ENCODE measurements at regions not wholly inside any gene's neighbourhood (a gene's known extent, or its start where the extent isn't known, plus 50 kb on each side); places are given as distances from the start of the nearest gene placed in this dataset.
"Not testable (repeated sequence)": the region's sequence is repeated elsewhere in the genome, so short reads cannot be mapped to it uniquely, and the experiment has no call there.

DNA sequence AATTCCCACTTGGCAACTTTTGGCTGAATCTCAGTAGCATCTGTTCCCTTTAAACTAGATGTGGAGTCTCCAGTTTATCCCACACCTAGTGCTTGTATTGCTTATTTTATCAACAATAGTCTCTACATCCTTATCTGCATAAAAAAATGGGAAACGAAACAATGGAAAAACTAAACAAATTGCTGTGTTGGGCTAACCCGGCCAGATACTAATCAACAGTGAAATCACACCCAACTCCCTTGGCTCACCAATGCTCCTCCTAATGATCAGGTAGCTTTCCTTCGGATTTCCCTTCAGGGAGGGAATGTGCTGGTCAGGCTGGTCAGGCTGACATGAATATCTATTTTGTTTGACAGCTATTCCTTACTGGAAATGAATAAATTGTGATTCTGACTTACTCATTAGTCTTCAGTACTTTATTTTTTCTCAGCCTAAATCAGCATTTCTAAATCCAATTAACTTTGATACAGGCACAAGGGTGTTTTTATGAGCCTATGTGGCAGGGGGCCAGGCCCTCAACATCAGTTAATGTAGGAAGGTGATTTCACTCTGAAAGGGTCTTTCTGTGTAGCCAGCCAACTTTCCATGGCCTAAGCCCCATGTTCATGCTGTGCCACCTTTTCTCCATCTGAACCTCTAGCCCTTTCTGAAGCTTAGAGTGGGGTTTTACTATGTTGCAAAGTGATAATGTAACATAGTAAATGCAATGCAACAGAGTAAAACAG is 170.5 kb upstream of the NPSR1 start:
- no peak for DNase-seq (ENCODE audit: low read depth)

DNA sequence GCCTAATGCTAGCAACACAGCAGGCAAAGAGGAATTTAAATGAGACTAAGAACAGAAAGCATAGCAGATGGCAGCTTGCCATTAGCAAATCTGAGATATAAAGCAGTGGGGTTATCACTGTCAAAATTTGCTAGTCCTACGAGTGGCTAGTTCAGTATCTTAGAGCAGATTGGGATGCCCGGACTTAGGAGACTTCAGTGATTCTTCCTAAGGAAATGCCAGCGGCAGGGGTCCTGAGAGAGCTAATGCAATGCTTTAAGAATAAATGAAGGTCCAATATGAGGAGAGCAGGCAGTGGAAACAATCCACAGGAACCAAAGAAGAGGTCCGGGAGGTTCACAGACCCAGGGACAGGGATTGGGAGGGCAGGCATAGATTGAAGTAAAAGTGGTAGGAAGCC is 169.3 kb upstream of the NPSR1 start:
- DNase-seq (ENCODE audit: low read depth) = no peak

DNA sequence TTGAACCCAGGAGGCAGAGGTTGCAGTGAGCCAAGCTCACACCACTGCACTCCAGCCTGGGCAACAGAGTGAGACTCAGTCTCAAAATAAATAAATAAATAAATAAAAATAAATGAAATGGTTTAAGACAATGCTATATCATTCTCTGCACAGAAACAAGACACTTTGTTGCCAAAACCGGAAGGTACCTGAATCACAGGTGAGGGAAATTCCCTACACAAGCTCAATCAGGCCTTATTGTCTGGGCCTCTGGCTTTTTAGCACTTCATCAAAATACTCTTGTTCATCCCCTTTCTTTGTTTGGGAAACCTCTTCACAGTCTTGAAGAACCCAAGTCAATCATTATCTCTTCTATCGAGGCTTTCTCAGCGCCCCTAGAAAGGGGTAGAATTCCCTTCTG is 166.1 kb upstream of the NPSR1 start:
- DNase-seq (ENCODE audit: low read depth) = no peak

DNA sequence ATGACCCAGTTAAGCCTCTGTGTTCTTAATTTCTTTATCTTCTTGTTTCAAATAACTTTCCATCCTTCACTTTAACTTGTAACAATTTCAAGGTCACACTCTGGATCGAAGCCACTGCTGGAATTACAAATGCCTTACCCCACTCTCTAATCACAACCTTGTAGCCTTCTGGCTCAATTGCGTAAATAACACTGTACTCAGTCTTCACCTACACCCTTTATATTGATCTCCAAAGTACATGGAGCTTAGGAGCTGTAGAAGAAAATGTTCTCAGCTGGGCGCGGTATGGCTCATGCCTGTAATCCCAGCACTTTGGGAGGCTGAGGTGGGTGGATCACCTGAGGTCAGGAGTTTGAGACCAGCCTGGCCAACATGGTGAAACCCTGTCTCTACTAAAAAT is 164.3 kb upstream of the NPSR1 start:
- DNase-seq (ENCODE audit: low read depth) = no peak

DNA sequence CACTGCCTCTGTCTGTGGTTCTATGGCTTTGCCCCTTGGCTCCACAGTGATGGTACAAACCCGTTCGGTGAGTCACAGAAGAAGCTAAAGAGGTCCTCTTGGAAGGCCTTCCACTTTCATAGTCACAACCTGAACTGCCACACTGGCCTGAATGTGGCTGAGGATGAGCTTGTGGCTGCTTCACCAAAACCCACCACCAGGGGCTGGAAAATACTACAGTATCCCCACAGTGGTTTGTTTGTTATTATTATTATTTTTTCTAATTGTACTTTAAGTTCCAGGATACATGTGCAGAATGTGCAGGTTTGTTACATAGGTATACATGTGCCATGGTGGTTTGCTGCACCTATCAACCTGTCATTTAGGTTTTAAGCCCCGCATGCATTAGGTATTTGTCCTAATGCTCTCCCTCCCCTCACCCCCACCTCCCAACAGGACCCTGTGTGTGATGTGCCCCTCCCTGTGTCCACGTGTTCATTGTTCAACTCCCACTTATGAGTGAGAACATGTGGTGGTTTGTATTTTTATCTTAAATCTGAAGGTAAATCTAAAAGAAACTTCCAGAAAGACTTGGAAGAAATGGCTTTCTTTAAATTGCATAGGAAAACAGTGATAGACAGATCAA is 160.8 kb upstream of the NPSR1 start:
- DNase-seq (ENCODE audit: low read depth) = no peak

DNA sequence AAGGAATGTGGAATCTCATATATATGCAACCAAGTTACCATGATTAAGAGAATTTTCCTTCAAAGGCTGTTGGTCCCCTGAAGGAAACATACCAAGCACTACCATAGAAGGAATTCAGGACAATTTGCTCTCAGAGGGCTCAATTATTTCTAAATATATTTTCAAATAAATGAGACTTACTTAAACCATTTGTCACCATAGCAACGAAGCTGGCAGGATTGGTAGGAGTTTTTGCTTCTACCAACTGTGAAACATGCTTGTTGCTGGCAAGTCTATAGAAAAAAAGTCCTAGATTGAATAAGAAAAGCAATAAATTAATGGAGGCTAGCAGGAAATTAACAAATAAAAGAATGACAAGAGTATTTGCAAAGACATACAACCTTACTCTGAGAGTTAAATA is 156.9 kb upstream of the NPSR1 start:
- DNase-seq (ENCODE audit: low read depth) = no peak

DNA sequence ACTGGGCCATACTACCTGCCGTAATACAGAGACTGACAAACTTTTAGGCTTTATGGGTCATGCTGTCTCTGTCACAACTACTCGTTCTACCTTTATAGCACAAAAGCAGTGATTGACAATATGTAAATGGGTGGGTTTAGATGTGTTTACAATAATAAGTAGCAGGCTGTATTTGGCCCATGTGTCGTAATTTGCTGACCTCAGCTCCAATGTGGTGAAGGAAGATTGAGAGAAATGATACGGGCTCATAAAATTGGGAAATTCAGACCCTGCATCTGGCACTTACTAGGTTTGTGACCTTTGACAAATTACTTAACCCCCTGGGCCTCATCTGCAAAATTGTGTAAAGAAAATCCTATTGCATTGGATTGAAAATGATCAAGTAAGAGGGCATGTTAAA is 150.8 kb upstream of the NPSR1 start:
- no peak for DNase-seq (ENCODE audit: low read depth)

DNA sequence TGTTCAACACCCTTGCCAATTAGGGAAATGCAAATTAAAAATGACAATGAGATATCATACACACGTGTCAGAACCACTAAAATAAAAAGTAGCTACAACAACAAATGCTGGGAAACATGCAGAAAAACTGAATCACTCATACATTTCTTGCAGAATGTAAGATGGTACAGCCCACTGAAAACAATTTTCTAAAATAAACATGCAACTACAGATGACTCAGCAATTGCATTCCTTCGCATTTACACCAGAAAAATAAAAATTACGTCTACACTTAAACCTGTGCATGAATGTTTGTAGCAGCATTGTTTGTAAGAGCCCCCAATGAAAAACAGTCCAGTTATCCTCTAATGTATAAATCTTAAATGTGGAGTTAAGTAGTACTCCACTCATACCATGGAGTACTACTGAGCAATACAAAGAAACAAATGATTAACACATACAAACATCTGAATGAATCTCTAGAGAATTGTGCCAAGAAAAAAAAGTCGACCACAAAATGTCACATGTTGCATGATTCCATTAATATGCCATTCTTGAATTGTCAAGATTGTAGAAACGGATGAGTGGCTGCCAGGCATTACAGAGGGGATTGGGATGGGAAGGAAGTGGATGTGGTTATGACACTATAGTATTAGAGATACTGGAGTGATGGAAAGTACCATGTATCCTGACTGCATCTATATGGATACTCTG is 134.6 kb upstream of the NPSR1 start:
- DNase-seq (ENCODE audit: low read depth) = no peak

DNA sequence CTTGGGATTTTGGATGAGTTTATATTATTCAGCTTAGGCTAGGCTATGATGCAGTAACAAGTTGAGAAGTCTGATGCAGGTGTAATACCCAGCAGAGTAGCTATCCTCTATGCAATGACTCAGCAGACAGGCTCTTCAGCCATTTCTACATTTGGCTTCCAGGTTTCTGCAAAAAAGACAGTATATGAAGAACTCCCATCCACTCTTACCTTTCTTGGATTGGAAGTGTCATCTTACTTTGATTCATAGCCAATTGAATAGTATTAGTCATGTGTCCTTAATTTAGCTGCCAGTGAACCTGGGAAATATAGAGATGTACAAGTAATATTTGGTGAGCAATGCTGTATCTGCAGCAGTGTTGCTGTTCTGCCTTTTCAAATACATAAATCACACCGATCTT is 127.8 kb upstream of the NPSR1 start:
- no peak for DNase-seq (ENCODE audit: low read depth)

DNA sequence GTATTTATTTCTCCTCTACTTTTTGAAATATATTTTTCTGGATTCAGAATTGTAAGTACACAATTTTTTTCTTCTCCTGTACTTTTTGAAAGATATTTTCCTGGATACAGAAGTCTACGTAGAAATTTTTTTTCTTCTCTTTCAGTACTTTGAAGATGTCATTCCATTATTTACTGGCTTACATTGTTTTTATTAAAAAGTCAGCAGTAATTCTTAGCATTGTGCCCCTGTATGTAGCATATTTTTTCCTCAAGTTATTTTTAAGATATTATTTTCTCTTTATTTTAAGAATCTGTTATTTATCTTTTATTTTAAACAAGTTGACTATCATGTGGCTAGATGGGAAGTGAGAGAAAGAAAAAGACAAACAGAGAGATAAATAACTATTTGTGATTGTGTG is 119.0 kb upstream of the NPSR1 start:
- DNase-seq (ENCODE audit: low read depth) = no peak

DNA sequence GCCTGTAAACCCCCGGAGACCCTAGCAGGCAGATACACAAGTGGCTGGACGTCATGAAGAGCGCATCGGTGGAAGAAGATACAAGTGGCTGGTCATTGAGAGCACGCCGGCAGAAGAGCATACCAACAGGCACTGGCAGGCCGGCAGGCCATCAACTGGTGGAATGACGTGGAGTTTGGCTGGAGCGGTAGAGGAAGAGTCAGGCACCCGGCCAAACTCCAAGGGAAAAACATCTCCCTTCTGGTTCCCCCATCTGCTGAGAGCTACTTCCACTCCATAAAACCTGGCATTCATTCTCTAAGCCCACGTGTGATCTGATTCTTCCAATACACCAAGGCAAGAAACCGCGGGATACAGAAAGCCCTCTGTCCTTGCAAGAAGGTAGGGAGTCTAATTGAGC is 113.4 kb upstream of the NPSR1 start:
- no peak for DNase-seq (ENCODE audit: low read depth)

DNA sequence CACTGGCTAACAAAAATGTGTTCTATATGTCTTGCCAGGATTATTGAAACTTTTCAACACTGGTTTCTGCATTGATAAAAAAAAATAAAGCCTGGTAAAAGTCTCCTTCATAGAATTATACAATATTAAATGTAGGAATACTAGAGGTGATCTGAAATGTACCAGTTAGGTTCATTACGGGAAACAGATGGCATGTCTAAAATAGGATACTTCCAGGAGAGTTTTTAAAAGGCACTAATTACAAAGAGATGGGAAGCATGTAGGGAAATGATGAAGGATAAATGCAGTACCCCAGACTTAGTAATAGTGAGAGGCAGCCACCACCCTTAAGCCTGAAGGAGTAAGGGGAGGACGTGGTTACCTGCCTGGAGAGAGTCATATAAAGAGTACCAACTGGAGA is 107.0 kb upstream of the NPSR1 start:
- no peak for DNase-seq (ENCODE audit: low read depth)

DNA sequence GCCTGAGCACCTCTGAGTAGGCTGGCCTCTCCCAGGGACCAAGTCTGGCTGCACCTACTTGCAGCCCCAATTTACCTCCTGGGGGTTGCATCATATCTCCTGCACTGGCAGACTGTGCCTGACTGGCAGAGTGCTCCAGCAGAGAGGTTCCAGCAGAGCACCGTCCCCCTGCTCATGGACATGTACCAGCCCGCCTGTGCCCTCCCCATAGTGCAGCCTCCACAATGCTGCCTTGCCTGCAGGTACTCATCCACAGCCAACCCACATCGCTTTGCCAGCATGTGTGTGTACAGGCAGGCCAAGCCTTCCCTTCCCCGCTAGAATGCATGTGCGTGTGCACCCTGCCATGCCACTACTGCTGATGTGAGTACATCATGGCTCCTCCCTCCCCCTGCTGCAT is 105.5 kb upstream of the NPSR1 start:
- DNase-seq (ENCODE audit: low read depth) = no peak

DNA sequence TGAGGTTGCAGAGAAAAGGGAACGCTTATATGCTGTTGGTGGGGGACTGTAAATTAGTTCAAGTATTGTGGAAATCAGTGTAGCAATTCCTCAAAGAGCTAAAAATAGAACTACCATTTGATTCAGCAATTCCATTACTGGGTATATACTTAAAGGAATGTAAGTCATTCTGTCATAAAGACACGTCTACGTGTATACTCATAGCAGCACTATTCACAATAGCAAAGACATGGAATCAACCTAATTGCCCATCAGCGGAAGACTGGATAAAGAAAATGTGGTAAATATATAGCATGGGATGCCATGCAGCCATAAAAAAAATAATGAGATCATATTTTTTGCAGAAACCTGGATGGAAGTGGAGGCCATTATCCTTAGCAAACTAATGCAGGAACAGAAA is 100.0 kb upstream of the NPSR1 start:
- DNase-seq (ENCODE audit: low read depth) = no peak

DNA sequence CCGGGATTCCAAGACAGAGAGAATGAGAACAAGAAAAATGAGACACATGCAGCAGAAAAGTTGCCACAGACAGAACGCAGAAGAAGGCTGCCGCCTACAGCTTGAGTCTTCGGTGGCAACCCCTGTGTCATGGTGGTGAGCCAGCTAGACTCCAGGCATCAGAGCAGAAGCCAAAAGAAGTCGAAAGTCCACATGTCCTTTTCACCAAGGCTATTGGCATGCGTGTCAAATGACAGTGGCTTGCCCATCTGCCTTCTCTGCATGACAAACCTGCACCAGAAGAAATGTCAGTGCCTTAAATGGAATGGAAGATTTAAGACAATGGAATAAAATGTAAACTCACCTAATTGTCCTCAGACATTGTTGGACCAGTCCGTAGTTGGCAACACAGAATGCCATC is 93.9 kb upstream of the NPSR1 start:
- no peak for DNase-seq (ENCODE audit: low read depth)

DNA sequence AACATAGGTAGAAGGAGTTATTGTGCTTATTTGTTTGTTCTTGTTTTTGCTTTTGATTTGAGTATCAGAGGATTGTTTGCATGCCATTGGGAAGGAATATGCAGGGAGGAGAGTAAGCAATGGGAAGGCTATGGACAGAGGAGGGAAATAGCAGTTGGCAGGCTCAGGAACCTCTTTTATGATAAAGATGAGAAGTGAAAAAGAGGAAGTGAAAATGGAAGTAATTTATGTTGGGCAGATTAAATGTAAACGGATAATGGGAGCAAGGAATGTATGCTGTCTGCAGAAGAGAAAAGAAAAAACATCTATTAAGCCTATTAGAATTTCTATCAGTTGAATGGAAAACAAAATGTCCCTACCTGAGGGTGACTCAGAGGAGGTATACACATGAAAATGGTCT is 90.1 kb upstream of the NPSR1 start:
- DNase-seq (ENCODE audit: low read depth) = no peak

DNA sequence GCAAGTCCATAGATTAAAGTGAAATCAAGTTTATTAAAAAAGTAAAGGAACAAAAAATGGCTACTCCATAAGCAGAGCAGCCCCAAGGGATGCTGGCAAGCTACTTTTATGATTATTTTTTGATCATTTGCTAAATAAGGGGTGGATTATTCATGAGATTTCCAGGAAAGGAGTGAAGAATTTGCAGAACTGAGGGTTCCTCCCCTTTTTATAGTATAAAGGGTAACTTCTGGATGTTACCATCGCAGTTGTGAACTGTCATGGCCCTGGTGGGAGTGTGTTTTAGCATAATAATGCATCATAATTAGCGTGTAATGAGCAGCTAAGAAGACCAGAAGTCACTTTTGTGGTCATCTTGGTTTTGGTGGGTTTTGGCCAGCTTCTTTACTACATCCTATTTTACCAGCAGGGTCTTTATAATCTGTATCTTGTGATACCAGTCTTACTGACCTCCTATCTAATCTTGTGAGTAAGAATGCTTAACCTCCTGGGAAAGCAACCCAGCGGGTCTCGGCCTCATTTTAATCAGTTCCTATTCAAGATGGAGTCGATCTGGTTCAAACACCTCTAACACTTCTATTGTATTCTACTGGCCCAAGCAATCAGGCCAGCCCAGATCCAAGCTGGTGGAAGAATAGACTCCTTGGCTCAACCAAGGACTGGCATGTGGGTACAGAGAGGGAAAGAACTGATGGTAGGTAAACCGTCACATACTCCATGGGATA is 87.9 kb upstream of the NPSR1 start:
- DNase-seq (ENCODE audit: low read depth) = no peak

DNA sequence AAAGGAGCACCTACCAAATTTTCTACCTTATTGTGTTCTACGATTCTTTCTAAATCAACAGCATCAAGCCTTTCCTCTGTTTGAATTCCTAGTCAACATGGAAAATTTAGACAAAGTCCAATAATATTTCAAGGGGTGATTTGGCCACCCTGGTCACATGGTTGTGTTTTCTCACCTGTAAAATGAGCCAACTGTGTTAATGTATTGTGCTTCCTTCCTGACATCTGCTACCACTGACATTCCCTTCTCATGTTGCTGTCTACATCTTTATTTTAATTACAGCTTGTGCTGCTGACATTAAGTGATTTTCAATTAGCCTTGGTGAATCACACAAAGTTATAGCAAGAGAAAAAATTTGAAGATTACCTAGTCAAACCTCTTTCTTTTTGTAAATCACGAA is 83.0 kb upstream of the NPSR1 start:
- DNase-seq (ENCODE audit: low read depth) = no peak

DNA sequence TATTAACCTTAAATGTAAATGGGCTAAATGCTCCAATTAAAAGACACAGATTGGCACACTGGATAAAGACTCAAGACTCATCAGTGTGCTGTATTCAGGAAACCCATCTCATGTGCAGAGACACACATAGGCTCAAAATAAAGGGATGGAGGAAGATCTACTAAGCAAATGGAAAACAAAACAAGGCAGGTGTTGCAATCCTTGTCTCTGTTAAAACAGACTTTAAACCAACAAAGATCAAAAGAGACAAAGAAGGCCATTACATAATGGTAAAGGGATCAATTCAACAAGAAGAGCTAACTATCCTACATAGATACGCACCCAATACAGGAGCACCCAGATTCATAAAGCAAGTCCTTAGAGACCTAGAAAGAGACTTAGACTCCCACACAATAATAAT is 80.1 kb upstream of the NPSR1 start:
- not testable (repeated sequence) for DNase-seq (ENCODE audit: low read depth)

DNA sequence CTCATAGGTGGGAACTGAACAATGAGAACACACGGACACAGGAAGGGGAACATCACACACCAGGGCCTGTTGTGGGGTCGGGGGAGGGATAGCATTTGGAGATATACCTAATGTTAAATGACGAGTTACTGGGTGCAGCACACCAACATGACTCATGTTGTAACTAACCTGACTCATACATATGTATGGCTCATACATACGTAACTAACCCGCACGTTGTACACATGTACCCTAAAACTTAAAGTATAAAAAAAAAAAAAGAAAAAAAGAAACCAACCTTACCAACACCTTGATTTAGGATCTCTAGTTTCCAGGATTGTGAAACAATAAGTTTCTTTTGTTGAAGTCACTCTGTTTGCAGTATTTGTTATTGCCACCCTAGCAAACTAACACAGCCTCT is 76.3 kb upstream of the NPSR1 start:
- not testable (repeated sequence) for DNase-seq (ENCODE audit: low read depth)

DNA sequence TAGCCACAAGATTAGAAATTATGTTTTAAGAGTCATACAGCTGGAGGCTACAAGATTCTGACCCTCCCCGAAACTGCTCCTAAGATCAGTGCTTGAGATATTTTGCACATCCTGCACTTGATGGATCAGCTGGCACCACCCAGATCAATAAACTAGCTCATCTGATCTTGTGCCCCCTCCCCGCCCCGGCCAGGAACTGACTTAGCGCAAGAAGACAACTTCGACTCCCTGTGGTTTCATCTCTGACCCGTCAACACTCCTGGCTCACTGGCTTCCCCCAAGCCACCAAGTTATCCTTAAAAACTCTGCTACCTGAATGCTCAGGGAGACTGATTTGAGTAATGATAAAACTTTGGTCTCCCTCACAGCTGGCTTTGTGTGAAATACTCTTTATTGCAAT is 73.5 kb upstream of the NPSR1 start:
- no peak for DNase-seq (ENCODE audit: low read depth)

DNA sequence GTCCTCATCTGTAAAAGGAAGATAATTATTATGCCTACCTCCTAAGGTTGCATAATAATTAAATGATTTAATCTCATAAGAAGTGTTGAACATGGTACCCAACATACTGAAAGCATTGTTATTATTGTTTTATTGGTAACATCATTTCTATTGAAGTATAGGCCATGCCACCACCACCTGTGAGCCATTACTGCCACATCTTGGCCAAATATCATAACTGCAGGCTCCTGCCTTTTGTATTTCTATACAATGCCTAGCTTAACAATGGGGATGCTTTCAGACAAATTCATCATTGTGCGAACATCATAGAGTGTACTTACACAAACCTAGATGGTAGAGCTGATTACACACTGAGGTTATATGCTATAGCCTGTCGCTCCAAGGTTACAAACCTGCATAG is 61.1 kb upstream of the NPSR1 start:
- no peak for DNase-seq (ENCODE audit: low read depth)

All from fibroblast of gingiva (primary cell).